ENCODE measurements at regions not wholly inside any gene's neighbourhood (a gene's known extent, or its start where the extent isn't known, plus 50 kb on each side); places are given as distances from the start of the nearest gene placed in this dataset.

DNA sequence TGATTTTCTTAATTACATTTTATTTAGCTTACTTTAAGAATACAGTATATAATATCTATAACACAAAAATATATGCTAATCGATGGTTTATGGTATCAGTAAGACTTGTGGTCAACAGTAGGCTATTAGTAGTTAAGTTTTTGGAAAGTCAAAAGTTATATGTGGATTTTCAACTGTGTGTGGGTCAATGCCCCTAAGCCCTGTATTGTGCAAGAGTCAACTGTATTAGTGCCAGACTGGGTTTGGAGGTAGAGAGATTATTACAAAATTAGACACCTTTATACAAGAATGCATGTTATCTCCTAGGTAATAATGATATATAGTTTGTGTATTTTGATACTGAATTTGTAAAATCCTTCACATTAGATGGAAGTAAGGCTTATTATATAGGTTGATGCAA lies 100.3 kb upstream of the PRR32 start:
- Histone ChIP-seq H3K36me3 (ENCODE audit: control insufficient read depth, insufficient read depth, low read length) (no peaks in the 10 kb centered on the region), H3K4me3 (ENCODE audit: low read depth, low read length) (no peak overlapping the region), H3K4me1 (ENCODE audit: control insufficient read depth, insufficient read depth, low read length) (no peaks in the 10 kb centered on the region), H3K9me3 (ENCODE audit: control insufficient read depth, insufficient read depth, low read length) (no peaks in the 10 kb centered on the region), H3K27ac (ENCODE audit: low read depth, low read length) (no peak overlapping the region), H3K27me3 (ENCODE audit: control insufficient read depth, insufficient read depth, low read length) (no peaks in the 10 kb centered on the region)
- WGBS (ENCODE audit: insufficient coverage): no CpG with 5 or more reads among the region's 1 CpG
- no peak for DNase-seq (ENCODE audit: low read depth in 4 of 6, low spot score in 6 of 6)

DNA sequence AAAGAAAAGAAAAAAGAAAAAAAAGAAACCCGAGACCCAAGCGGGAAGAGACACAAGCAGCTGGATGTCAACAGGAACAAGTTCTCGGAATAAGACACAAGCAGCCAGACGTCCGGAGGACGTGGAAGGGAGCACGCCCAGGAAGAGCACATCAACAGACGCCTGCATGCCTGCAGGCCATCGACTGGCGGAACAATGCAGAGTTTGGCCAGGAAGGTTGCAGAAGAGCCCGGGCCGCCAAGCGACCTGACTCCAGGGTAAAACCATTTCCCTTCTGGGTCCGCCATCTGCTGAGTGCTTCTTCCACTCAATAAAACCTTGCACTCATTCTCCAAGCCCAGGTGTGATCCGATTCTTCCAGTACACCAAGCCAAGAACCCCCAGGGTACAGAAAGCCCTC lies 95.6 kb upstream of the PRR32 start:
- Histone ChIP-seq H3K4me3 (ENCODE audit: low read depth, low read length) (no peak overlapping the region), H3K4me1 (ENCODE audit: control insufficient read depth, insufficient read depth, low read length) (no peaks in the 10 kb centered on the region), H3K27ac (ENCODE audit: low read depth, low read length) (no peak overlapping the region), H3K9me3 (ENCODE audit: control insufficient read depth, insufficient read depth, low read length) (peaks cover 1% of the 10 kb centered on the region), H3K36me3 (ENCODE audit: control insufficient read depth, insufficient read depth, low read length) (no peaks in the 10 kb centered on the region), H3K27me3 (ENCODE audit: control insufficient read depth, insufficient read depth, low read length) (no peaks in the 10 kb centered on the region)
- 68% methylated on average over 14 of the region's 15 CpGs for WGBS (ENCODE audit: insufficient coverage)
- DNase-seq (ENCODE audit: low read depth in 4 of 6, low spot score in 6 of 6): no peak

- peak in 1 of 6 donors; percentile 2 for DNase-seq (ENCODE audit: low read depth in 4 of 6, low spot score in 6 of 6)
- Histone ChIP-seq H3K9me3 (ENCODE audit: control insufficient read depth, insufficient read depth, low read length) (no peaks in the 10 kb centered on the region), H3K36me3 (ENCODE audit: control insufficient read depth, insufficient read depth, low read length) (no peaks in the 10 kb centered on the region), H3K4me3 (ENCODE audit: low read depth, low read length) (no peak overlapping the region), H3K27ac (ENCODE audit: low read depth, low read length) (no peak overlapping the region), H3K27me3 (ENCODE audit: control insufficient read depth, insufficient read depth, low read length) (no peaks in the 10 kb centered on the region), H3K4me1 (ENCODE audit: control insufficient read depth, insufficient read depth, low read length) (no peaks in the 10 kb centered on the region)
- WGBS (ENCODE audit: insufficient coverage): no CpG with 5 or more reads among the region's 2 CpGs
Measured at GRCh38 chrX:126733874-126734273, 85.7 kb upstream of the PRR32 start.
